GM13976 (cell line): ENCODE measurements at regions not wholly inside any gene's neighbourhood (a gene's known extent, or its start where the extent isn't known, plus 50 kb on each side); places are given as distances from the start of the nearest gene placed in this dataset.
"Not testable (repeated sequence)": the region's sequence is repeated elsewhere in the genome, so short reads cannot be mapped to it uniquely, and the experiment has no call there.

Source experiments
- DNase-seq: peaks from one replicate; pipeline ENCODE4 v3.0.0; 2012; ENCODE audit warnings: low spot score
- CTCF ChIP-seq: IDR thresholded peaks from 2 replicates; pipeline ENCODE4 v1.5.1; 2012; ENCODE audit warnings: borderline replicate concordance, mild to moderate bottlenecking; ENCODE audit not compliant: insufficient read depth; ENCODE audit errors: extremely low read depth, missing control alignments, control extremely low read depth
- in situ Hi-C: fragments of 300-500 bp; cut with MboI; formaldehyde crosslinking; loops from one replicate; pipeline ENCODE4 v1.12.0; 2022; ENCODE audit warnings: low sequenced_read_pairs, mixed read lengths, inconsistent platforms; ENCODE audit not compliant: unreplicated experiment

DNA sequence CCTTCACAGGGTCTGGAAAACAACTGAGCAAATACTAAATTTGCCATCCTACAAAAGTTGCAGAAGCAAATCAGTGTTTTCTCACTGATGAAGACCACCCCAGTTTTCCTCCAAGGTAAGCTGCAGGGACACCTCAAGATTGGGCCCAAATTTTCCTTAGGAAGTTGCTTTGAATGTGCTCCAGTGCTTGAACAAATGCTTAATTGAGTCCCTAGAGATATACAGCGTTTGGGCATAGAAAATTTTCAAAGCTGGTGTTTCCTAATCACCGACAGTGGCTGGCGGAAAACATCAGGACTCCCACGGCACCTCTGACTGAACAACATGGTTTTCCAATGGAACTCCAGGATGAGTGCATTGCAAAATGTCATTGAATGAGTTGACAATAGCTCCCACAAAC, 92.5 kb upstream of the HMGA2 start:
- no peak for TF ChIP-seq CTCF
- in situ Hi-C loops = no loop called here
- DNase-seq = no peak

DNA sequence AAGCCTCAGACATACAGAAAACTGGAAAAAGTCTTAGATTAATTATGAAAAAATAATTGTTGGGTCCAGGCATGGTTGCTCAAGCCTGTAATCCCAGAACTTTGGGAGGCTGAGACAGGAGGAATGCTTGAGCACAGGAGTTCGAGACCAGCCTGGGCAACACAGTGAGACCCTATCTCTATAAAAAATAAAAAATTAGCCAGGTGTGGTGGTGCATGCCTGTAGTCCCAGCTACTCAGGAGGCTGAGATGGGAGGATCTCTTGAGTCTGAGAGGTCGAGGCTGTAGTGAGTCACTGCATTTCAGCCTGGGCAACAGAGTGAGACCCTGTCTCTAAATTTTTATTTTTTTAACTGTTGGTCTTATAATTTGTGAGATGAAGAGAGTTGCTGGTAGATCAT, 90.6 kb upstream of the HMGA2 start:
- in situ Hi-C loops, DNase-seq: not testable (repeated sequence)

- no peak for TF ChIP-seq CTCF
- in situ Hi-C loops = no loop called here
- DNase-seq = no peak
Observed at GRCh38 chr12:65734226-65734625, 90.1 kb upstream of the HMGA2 start.

GRCh38 chr12:65739606-65740005, 84.7 kb upstream of the HMGA2 start:
- TF ChIP-seq CTCF = no peak
- no peak for DNase-seq
- in situ Hi-C loops = no loop called here

DNA sequence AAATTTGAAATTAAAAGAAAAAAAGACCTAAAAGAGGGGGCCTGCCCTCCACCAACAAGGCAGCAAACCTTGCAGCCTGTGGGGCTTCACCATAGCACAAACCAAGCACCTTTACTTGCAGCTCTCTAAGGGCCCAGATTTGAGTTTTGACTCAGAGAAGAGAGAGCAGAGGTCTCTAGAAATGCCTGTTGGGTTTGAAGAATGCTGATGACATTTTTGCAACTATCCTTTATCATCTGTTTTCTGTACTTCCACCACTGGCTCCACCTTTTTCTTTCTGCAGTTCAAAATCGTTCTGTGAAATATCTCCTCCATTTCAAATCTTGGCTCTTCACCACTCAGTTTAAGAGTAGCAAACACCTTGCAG, 83.8 kb upstream of the HMGA2 start:
- TF ChIP-seq CTCF = no peak
- in situ Hi-C loops = no loop called here
- no peak for DNase-seq

GRCh38 chr12:65740873-65741600, 83.2 kb upstream of the HMGA2 start:
- DNase-seq = peak; percentile 92
- in situ Hi-C loops = no loop called here
- TF ChIP-seq CTCF = no peak

GRCh38 chr12:65741656-65742017, 82.6 kb upstream of the HMGA2 start:
- in situ Hi-C loops = no loop called here
- no peak for DNase-seq
- no peak for TF ChIP-seq CTCF
